ENCODE measurements at regions not wholly inside any gene's neighbourhood (a gene's known extent, or its start where the extent isn't known, plus 50 kb on each side); places are given as distances from the start of the nearest gene placed in this dataset.

DNA sequence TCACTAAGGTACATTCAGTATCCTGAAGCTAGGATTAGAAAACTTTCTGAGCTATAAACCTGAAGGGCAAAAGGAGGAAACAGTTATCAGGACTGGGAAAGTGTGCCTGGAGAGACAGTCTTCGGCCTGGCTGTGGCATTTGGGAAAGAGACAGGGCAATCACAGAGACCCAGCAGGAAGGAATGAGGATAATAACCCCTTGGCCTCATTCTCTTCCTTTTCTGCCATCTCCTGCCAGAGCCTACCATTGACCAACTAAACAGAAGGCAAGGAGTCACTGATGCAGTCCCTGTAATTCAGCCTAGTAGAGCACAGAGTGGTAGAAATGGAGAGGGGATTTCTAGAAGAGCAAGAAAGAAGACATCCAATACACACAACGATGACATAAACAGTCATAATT, 359.4 kb downstream of the HDGFL1 start:
- Histone ChIP-seq H4K20me1 (ENCODE audit: insufficient read depth) (no peaks in the 10 kb centered on the region), H3K9me3 (ENCODE audit: insufficient read depth, low read depth) (no peaks in the 10 kb centered on the region), H3K79me2 (ENCODE audit: low read depth) (no peaks in the 10 kb centered on the region), H3K4me3 (no peak overlapping the region), H3K36me3 (ENCODE audit: low read depth) (no peaks in the 10 kb centered on the region), H3F3A (ENCODE audit: insufficient read depth, low read depth) (no peaks in the 10 kb centered on the region; the same call in 1 of the 2 replicates), H3K4me1 (replicated peaks; ENCODE audit: insufficient read depth) (no peaks in the 10 kb centered on the region), H2AFZ (no peak overlapping the region; the same call in 1 of the 2 replicates), H3K27ac (no peak overlapping the region), H3K27me3 (ENCODE audit: insufficient read depth, low read depth) (no peaks in the 10 kb centered on the region), H3K4me2 (no peak overlapping the region), H3K9me2 (ENCODE audit: insufficient read depth) (no peaks in the 10 kb centered on the region)
- TF ChIP-seq, protein P1, sequence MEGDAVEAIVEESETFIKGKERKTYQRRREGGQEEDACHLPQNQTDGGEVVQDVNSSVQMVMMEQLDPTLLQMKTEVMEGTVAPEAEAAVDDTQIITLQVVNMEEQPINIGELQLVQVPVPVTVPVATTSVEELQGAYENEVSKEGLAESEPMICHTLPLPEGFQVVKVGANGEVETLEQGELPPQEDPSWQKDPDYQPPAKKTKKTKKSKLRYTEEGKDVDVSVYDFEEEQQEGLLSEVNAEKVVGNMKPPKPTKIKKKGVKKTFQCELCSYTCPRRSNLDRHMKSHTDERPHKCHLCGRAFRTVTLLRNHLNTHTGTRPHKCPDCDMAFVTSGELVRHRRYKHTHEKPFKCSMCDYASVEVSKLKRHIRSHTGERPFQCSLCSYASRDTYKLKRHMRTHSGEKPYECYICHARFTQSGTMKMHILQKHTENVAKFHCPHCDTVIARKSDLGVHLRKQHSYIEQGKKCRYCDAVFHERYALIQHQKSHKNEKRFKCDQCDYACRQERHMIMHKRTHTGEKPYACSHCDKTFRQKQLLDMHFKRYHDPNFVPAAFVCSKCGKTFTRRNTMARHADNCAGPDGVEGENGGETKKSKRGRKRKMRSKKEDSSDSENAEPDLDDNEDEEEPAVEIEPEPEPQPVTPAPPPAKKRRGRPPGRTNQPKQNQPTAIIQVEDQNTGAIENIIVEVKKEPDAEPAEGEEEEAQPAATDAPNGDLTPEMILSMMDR (conservative IDR thresholded peaks at IDR 0.05), result no peak
- TF ChIP-seq EZH2 (IDR thresholded peaks at IDR 0.05; ENCODE audit: low read depth), result no peak
- no peak for DNase-seq
- BruUV-seq (replicated peaks), result no TSS peak
- ChIA-PET CTCF (no interaction called here), POLR2A (ENCODE audit: unreplicated experiment) (no interaction called here)
- intact Hi-C loops (cut with micrococcal nuclease; ENCODE audit: unreplicated experiment), result no loop called here

DNA sequence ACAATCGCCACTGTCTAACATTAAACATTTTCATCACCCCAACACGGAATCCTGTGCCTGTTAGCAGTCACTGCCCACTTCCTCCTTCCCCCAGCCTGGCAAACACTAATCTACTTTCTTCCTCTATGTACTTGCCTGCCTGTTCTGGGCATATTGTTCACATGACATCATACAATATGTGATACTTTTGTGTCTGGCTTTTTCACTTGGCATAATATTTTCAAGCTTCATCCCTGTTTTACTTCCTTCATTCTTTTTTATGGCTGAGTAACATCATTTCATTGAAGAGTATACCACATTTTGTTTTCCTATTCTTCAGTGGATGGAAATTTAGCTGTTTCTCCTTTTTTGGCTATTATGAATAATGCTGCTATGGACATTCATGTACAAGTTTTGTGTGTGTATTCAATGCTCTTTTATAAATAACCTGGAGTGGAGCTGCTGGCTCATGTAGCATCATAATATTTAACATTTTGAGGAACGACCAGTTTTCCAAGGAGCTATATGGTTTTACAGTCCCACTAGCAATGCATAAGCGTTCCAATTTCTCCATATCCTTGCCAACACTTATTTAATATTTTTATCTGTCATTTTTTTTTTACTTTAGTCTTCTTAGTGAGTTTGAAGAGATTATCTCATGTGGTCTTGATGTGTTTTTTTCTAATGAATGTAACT, 360.1 kb downstream of the HDGFL1 start:
- Histone ChIP-seq H2AFZ (no peak overlapping the region; the same call in 1 of the 2 replicates), H3K27me3 (ENCODE audit: insufficient read depth, low read depth) (no peaks in the 10 kb centered on the region), H3K9me2 (ENCODE audit: insufficient read depth) (no peaks in the 10 kb centered on the region), H3K36me3 (ENCODE audit: low read depth) (no peaks in the 10 kb centered on the region), H3K79me2 (ENCODE audit: low read depth) (no peaks in the 10 kb centered on the region), H4K20me1 (ENCODE audit: insufficient read depth) (no peaks in the 10 kb centered on the region), H3K4me2 (no peak overlapping the region), H3K4me1 (replicated peaks; ENCODE audit: insufficient read depth) (no peaks in the 10 kb centered on the region), H3K27ac (no peak overlapping the region), H3F3A (ENCODE audit: insufficient read depth, low read depth) (no peaks in the 10 kb centered on the region; the same call in 1 of the 2 replicates), H3K4me3 (no peak overlapping the region), H3K9me3 (ENCODE audit: insufficient read depth, low read depth) (no peaks in the 10 kb centered on the region)
- POLR2A ChIA-PET (ENCODE audit: unreplicated experiment), result interaction anchor here (0.6 kb wide), 1 partner anchor 589 kb away, joined by 4 read pairs; no protein-coding TSS in a partner anchor
- TF ChIP-seq, protein P1 (conservative IDR thresholded peaks at IDR 0.05), result no peak
- TF ChIP-seq EZH2 (IDR thresholded peaks at IDR 0.05; ENCODE audit: low read depth), result no peak
- no peak for DNase-seq
- intact Hi-C loops (cut with micrococcal nuclease; ENCODE audit: unreplicated experiment), result no loop called here
- BruUV-seq (replicated peaks), result no TSS peak
- CTCF ChIA-PET, result no interaction called here

- no peak for DNase-seq
- ChIA-PET POLR2A (ENCODE audit: unreplicated experiment) (no interaction called here), CTCF (no interaction called here)
- H3K4me3 ChIP-seq, result no peak overlapping the region
- no peaks in the 10 kb centered on the region for H3K9me3 ChIP-seq (ENCODE audit: insufficient read depth, low read depth)
- H3K4me1 ChIP-seq (replicated peaks; ENCODE audit: insufficient read depth), result no peaks in the 10 kb centered on the region
- H3K79me2 ChIP-seq (ENCODE audit: low read depth), result no peaks in the 10 kb centered on the region
- intact Hi-C loops (cut with micrococcal nuclease; ENCODE audit: unreplicated experiment), result no loop called here
- no peak overlapping the region for H3K4me2 ChIP-seq
- H3K9me2 ChIP-seq (ENCODE audit: insufficient read depth), result no peaks in the 10 kb centered on the region
- no peaks in the 10 kb centered on the region for H3K36me3 ChIP-seq (ENCODE audit: low read depth)
- no peak for TF ChIP-seq EZH2 (IDR thresholded peaks at IDR 0.05; ENCODE audit: low read depth)
- TF ChIP-seq, protein P1 (conservative IDR thresholded peaks at IDR 0.05), result no peak
- H3K27me3 ChIP-seq (ENCODE audit: insufficient read depth, low read depth), result no peaks in the 10 kb centered on the region
- BruUV-seq (replicated peaks), result no TSS peak
- H3F3A ChIP-seq (ENCODE audit: insufficient read depth, low read depth), result no peaks in the 10 kb centered on the region
- H4K20me1 ChIP-seq (ENCODE audit: insufficient read depth), result no peaks in the 10 kb centered on the region
- 0 out of 2 replicates have a peak overlapping the region, but pooled peaks have one; percentile 36 for H2AFZ ChIP-seq
- H3K27ac ChIP-seq, result no peak overlapping the region
Observed at GRCh38 chr6:22940581-22941290, 371.4 kb downstream of the HDGFL1 start.
